K562 (cell line): ENCODE measurements at regions not wholly inside any gene's neighbourhood (a gene's known extent, or its start where the extent isn't known, plus 50 kb on each side); places are given as distances from the start of the nearest gene placed in this dataset.

Source experiments
- CTBP1 ChIP-seq: fragments of 450-650 bp; IDR thresholded peaks from 2 replicates; pipeline ENCODE4 v1.6.1; 2016; ENCODE audit warnings: borderline replicate concordance
- NR1H2 ChIP-seq: sonication (generic); formaldehyde crosslinking; IDR thresholded peaks from 2 replicates; pipeline ENCODE4 v1.4.0; 2020; ENCODE audit warnings: mild to moderate bottlenecking, missing genetic modification reagents
- PHB2 ChIP-seq: fragments of 450-650 bp; IDR thresholded peaks from 2 replicates; pipeline ENCODE4 v1.6.1; 2017; ENCODE audit warnings: low read depth
- POLR2G ChIP-seq: fragments of 200-400 bp; formaldehyde crosslinking; IDR thresholded peaks from 2 replicates; pipeline ENCODE4 v1.6.1; 2017; ENCODE audit warnings: low read depth, mild to moderate bottlenecking, antibody characterized with exemption, low read length, moderate library complexity
- REST ChIP-seq, 2 experiments: fragments of 450-650 bp; formaldehyde crosslinking in 1 of 2; IDR thresholded peaks; 2 replicates each; pipeline versions ENCODE4 v1.4.0 to v1.6.1; 2014 to 2020; ENCODE audit warnings: mild to moderate bottlenecking in 2 of 2, borderline replicate concordance in 1 of 2, low read depth in 1 of 2
- SMAD2 ChIP-seq: fragments of 150-350 bp; IDR thresholded peaks from 2 replicates; pipeline ENCODE4 v1.6.1; 2014; ENCODE audit warnings: low read depth, mild to moderate bottlenecking, low read length
- ZNF274 ChIP-seq: IDR thresholded peaks from 2 replicates; pipeline ENCODE4 v1.6.1; 2011; ENCODE audit warnings: low read depth, mild to moderate bottlenecking, low read length, moderate library complexity, borderline replicate concordance

- no peak for TF ChIP-seq ZNF274
- TF ChIP-seq SMAD2: no peak
- no peak for TF ChIP-seq NR1H2 (CRISPR knock-in tag)
- no peak for TF ChIP-seq POLR2G
- no peak for TF ChIP-seq PHB2
- TF ChIP-seq REST (IDR thresholded peaks at IDR 0.05; ENCODE audit: borderline replicate concordance): no peak
- TF ChIP-seq REST (CRISPR knock-in tag; IDR thresholded peaks at IDR 0.05; ENCODE audit: low read depth): no peak
- no peak for TF ChIP-seq CTBP1
Observed at GRCh38 chr3:171967932-171968678, 71.3 kb upstream of the FNDC3B start.
